H9 (cell line): ENCODE measurements at regions not wholly inside any gene's neighbourhood (a gene's known extent, or its start where the extent isn't known, plus 50 kb on each side); places are given as distances from the start of the nearest gene placed in this dataset.

Source experiments
- DNase-seq: peaks from one replicate; pipeline ENCODE4 v3.0.0-alpha.2; 2017
- H2AFZ ChIP-seq: one replicate; pipeline ENCODE4 v1.6.1; 2013; ENCODE audit warnings: mild to moderate bottlenecking, low read length, control low read depth, moderate library complexity
- H2AK5ac ChIP-seq: 2 replicates; pipeline ENCODE4 v1.6.1; 2013; ENCODE audit warnings: low read length, control low read depth, mixed read lengths; ENCODE audit not compliant: insufficient read length
- H2BK120ac ChIP-seq: one replicate; pipeline ENCODE4 v1.6.1; 2013; ENCODE audit warnings: low read depth, mild to moderate bottlenecking, low read length, control low read depth, inconsistent platforms; ENCODE audit not compliant: poor library complexity, severe bottlenecking
- H2BK12ac ChIP-seq: 2 replicates; pipeline ENCODE4 v1.6.1; 2013; ENCODE audit warnings: low read length, control low read depth, mixed read lengths, low read depth; ENCODE audit not compliant: insufficient read length
- H2BK15ac ChIP-seq: 2 replicates; pipeline ENCODE4 v1.6.1; 2013; ENCODE audit warnings: low read depth, low read length, control low read depth
- H2BK20ac ChIP-seq: one replicate; pipeline ENCODE4 v1.6.1; 2013; ENCODE audit warnings: low read depth, mild to moderate bottlenecking, low read length, control low read depth, inconsistent platforms; ENCODE audit not compliant: poor library complexity, severe bottlenecking
- H2BK5ac ChIP-seq: 2 replicates; pipeline ENCODE4 v1.6.1; 2013; ENCODE audit warnings: low read length, control low read depth, mixed read lengths; ENCODE audit not compliant: insufficient read length
- H3K14ac ChIP-seq: 2 replicates; pipeline ENCODE4 v1.6.1; 2013; ENCODE audit warnings: low read length, control low read depth; ENCODE audit not compliant: insufficient read depth
- H3K18ac ChIP-seq: 2 replicates; pipeline ENCODE4 v1.6.1; 2013; ENCODE audit warnings: low read depth, mild to moderate bottlenecking, mixed read lengths, low read length, control low read depth; ENCODE audit not compliant: insufficient read length
- H3K23ac ChIP-seq: 2 replicates; pipeline ENCODE4 v1.6.1; 2013; ENCODE audit warnings: low read length, control low read depth, mixed read lengths, low read depth; ENCODE audit not compliant: insufficient read length
- H3K23me2 ChIP-seq: 2 replicates; pipeline ENCODE4 v1.6.1; 2013; ENCODE audit warnings: low read depth, mild to moderate bottlenecking, mixed read lengths, low read length, control low read depth; ENCODE audit not compliant: insufficient read length, poor library complexity, severe bottlenecking
- H3K27ac ChIP-seq: 2 replicates; pipeline ENCODE4 v1.5.1; 2013; ENCODE audit warnings: low read length, control low read depth, mixed read lengths, low read depth; ENCODE audit not compliant: insufficient read length
- H3K27me3 ChIP-seq: 2 replicates; pipeline ENCODE4 v1.6.1; 2013; ENCODE audit warnings: low read length, control low read depth, inconsistent platforms; ENCODE audit not compliant: insufficient read depth
- H3K4ac ChIP-seq: 2 replicates; pipeline ENCODE4 v1.6.1; 2013; ENCODE audit warnings: low read depth, mild to moderate bottlenecking, control low read depth, inconsistent platforms, low read length, moderate library complexity
- H3K4me1 ChIP-seq: 2 replicates; pipeline ENCODE4 v1.6.1; 2013; ENCODE audit warnings: low read length, control low read depth, inconsistent platforms; ENCODE audit not compliant: insufficient read depth
- H3K4me2 ChIP-seq: 2 replicates; pipeline ENCODE4 v1.6.1; 2013; ENCODE audit warnings: low read length, control low read depth, mixed read lengths; ENCODE audit not compliant: insufficient read length, insufficient read depth
- H3K56ac ChIP-seq: 2 replicates; pipeline ENCODE4 v1.6.1; 2013; ENCODE audit warnings: low read depth, mild to moderate bottlenecking, mixed read lengths, low read length, control low read depth; ENCODE audit not compliant: insufficient read length
- H3K79me1 ChIP-seq: 2 replicates; pipeline ENCODE4 v1.6.1; 2013; ENCODE audit warnings: low read depth, mild to moderate bottlenecking, moderate library complexity, low read length, control low read depth, inconsistent platforms; ENCODE audit not compliant: insufficient read depth, poor library complexity, severe bottlenecking
- H3K79me2 ChIP-seq: 2 replicates; pipeline ENCODE4 v1.6.1; 2013; ENCODE audit warnings: low read length, control low read depth, inconsistent platforms; ENCODE audit not compliant: insufficient read depth
- H3K9ac ChIP-seq: 2 replicates; pipeline ENCODE4 v1.6.1; 2013; ENCODE audit warnings: low read length, control low read depth, mixed read lengths; ENCODE audit not compliant: insufficient read length; ENCODE audit errors: extremely low read depth
- H3K9me3 ChIP-seq: one replicate; pipeline ENCODE4 v1.6.1; 2013; ENCODE audit warnings: low read depth, low read length, inconsistent platforms; ENCODE audit not compliant: control insufficient read depth
- H3T11ph ChIP-seq: one replicate; pipeline ENCODE4 v1.6.1; 2013; ENCODE audit warnings: mild to moderate bottlenecking, low read length, control low read depth, inconsistent platforms
- H4K20me1 ChIP-seq: one replicate; pipeline ENCODE4 v1.6.1; 2013; ENCODE audit not compliant: control insufficient read depth, insufficient read length, insufficient read depth
- H4K5ac ChIP-seq: 2 replicates; pipeline ENCODE4 v1.6.1; 2013; ENCODE audit warnings: low read depth, mild to moderate bottlenecking, mixed read lengths, low read length, control low read depth; ENCODE audit not compliant: insufficient read length
- H4K8ac ChIP-seq: replicated peaks from 2 replicates; pipeline ENCODE4 v1.6.1; 2013; ENCODE audit warnings: low read length, control low read depth, mixed read lengths, low read depth; ENCODE audit not compliant: insufficient read length
- H4K91ac ChIP-seq: 2 replicates; pipeline ENCODE4 v1.6.1; 2013; ENCODE audit warnings: low read depth, mild to moderate bottlenecking, moderate library complexity, mixed read lengths, low read length, control low read depth; ENCODE audit not compliant: insufficient read length
- H3K27ac Mint-ChIP-seq, 3 experiments: 2 replicates in 2 of 3; 3 replicates in 1 of 3; pipeline ENCODE4 v1.8.0; 2020 to 2021; ENCODE audit warnings: mixed read lengths in 3 of 3, mild to moderate bottlenecking in 1 of 3, moderate library complexity in 1 of 3
- H3K27me3 Mint-ChIP-seq: 2 replicates; pipeline ENCODE4 v1.8.0; 2021; ENCODE audit warnings: low read depth, mild to moderate bottlenecking, moderate library complexity, mixed read lengths
- H3K36me3 Mint-ChIP-seq, 3 experiments: 2 replicates in 2 of 3; 3 replicates in 1 of 3; pipeline ENCODE4 v1.8.0; 2020 to 2021; ENCODE audit warnings: low read depth in 3 of 3, mixed read lengths in 3 of 3; ENCODE audit not compliant: insufficient read depth in 1 of 3
- H3K4me1 Mint-ChIP-seq, 2 experiments: 2 replicates each; pipeline ENCODE4 v1.8.0; 2020; ENCODE audit warnings: mixed read lengths in 2 of 2
- H3K4me3 Mint-ChIP-seq, 2 experiments: 2 replicates in 1 of 2; 3 replicates in 1 of 2; pipeline ENCODE4 v1.8.0; 2020 to 2021; ENCODE audit warnings: mild to moderate bottlenecking in 2 of 2, mixed read lengths in 2 of 2, moderate library complexity in 1 of 2
- H3K9me3 Mint-ChIP-seq, 2 experiments: 2 replicates in 1 of 2; 3 replicates in 1 of 2; pipeline ENCODE4 v1.8.0; 2020; ENCODE audit warnings: mild to moderate bottlenecking in 2 of 2, mixed read lengths in 2 of 2, moderate library complexity in 1 of 2
- CTCF ChIP-seq: fragments of 200-600 bp; sonication (generic); conservative IDR thresholded peaks from 3 replicates; pipeline ENCODE4 v1.8.0; 2021; ENCODE audit warnings: antibody characterized with exemption, mild to moderate bottlenecking
- WGBS: extraction: QIAGEN DNeasy Blood & Tissue Kit; methylation state at CpG from one replicate; pipeline ENCODE4 v1.1.7; 2013; ENCODE audit warnings: missing lambda C conversion rate, low lambda C conversion rate, mixed read lengths; ENCODE audit not compliant: insufficient read length; ENCODE audit errors: extremely low coverage; 5-methylcytosine and 5-hydroxymethylcytosine counted together

- Mint-ChIP-seq H3K27me3 (peaks cover 7% of the 10 kb centered on the region), H3K27ac (no peak overlapping the region), H3K4me3 (no peak overlapping the region), H3K4me1 (peaks cover 2% of the 10 kb centered on the region in 2 experiments; a peak in 1 of 4 replicates), H3K36me3 (peaks cover 0 to 5% (median 0%) of the 10 kb centered on the region in 3 experiments; a peak in 1 of 7 replicates), H3K9me3 (peaks cover 4 to 8% of the 10 kb centered on the region in 2 experiments; a peak in 4 of 5 replicates)
- Histone ChIP-seq H3K23ac (no peak overlapping the region), H3T11ph (no peak overlapping the region), H2BK20ac (no peak overlapping the region), H3K79me1 (no peaks in the 10 kb centered on the region), H3K9me3 (no peaks in the 10 kb centered on the region), H3K79me2 (no peaks in the 10 kb centered on the region), H3K56ac (no peak overlapping the region), H4K91ac (no peak overlapping the region), H4K8ac (no peak overlapping the region), H3K18ac (no peak overlapping the region), H3K4me1 (no peaks in the 10 kb centered on the region), H3K9ac (no peak overlapping the region), H4K20me1 (no peaks in the 10 kb centered on the region), H3K4ac (no peak overlapping the region), H2AFZ (no peak overlapping the region), H4K5ac (no peak overlapping the region), H3K27ac (no peak overlapping the region), H2BK120ac (no peak overlapping the region), H3K4me2 (no peak overlapping the region), H3K27me3 (no peaks in the 10 kb centered on the region), H3K14ac (no peak overlapping the region), H2BK12ac (no peak overlapping the region), H2AK5ac (no peak overlapping the region), H3K23me2 (no peaks in the 10 kb centered on the region), H2BK5ac (no peak overlapping the region), H2BK15ac (no peak overlapping the region)
- no peak for DNase-seq
- no peak for TF ChIP-seq CTCF
- WGBS: no CpG with 5 or more reads among the region's 28 CpGs
These were observed 334.1 kb upstream of the MYT1L start for GRCh38 chr2:2664989-2665833.
